Sigmoid colon (tissue), 4 donors: ENCODE measurements at regions not wholly inside any gene's neighbourhood (a gene's known extent, or its start where the extent isn't known, plus 50 kb on each side); places are given as distances from the start of the nearest gene placed in this dataset.

Experiments
- EP300 ChIP-seq, 4 donors: sonication (generic); formaldehyde crosslinking; IDR thresholded peaks; one replicate each; pipeline ENCODE4 v1.6.1; 2017; ENCODE audit warnings: antibody characterized with exemption in 4 of 4
- POLR2A ChIP-seq, 2 donors: fragments of 450-650 bp; IDR thresholded peaks; one replicate each; pipeline ENCODE4 v1.6.1; 2016; ENCODE audit warnings: antibody characterized with exemption in 2 of 2, mild to moderate bottlenecking in 2 of 2, moderate library complexity in 2 of 2
- TF ChIP-seq, protein P1 (sequence below), 4 experiments: fragments of 450-650 bp in 3 of 4; fragments of 200-600 bp in 1 of 4; IDR thresholded peaks; one replicate each; pipeline ENCODE4 v1.5.1; 2016 to 2019; ENCODE audit warnings: antibody characterized with exemption in 4 of 4, mild to moderate bottlenecking in 3 of 4, moderate library complexity in 2 of 4

- TF ChIP-seq, protein P1, sequence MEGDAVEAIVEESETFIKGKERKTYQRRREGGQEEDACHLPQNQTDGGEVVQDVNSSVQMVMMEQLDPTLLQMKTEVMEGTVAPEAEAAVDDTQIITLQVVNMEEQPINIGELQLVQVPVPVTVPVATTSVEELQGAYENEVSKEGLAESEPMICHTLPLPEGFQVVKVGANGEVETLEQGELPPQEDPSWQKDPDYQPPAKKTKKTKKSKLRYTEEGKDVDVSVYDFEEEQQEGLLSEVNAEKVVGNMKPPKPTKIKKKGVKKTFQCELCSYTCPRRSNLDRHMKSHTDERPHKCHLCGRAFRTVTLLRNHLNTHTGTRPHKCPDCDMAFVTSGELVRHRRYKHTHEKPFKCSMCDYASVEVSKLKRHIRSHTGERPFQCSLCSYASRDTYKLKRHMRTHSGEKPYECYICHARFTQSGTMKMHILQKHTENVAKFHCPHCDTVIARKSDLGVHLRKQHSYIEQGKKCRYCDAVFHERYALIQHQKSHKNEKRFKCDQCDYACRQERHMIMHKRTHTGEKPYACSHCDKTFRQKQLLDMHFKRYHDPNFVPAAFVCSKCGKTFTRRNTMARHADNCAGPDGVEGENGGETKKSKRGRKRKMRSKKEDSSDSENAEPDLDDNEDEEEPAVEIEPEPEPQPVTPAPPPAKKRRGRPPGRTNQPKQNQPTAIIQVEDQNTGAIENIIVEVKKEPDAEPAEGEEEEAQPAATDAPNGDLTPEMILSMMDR (IDR thresholded peaks at IDR 0.05): no peak
- TF ChIP-seq POLR2A (IDR thresholded peaks at IDR 0.05): no peak
- TF ChIP-seq EP300 (IDR thresholded peaks at IDR 0.05): no peak
Measured at GRCh38 chr14:21822109-21822508, 148.5 kb upstream of the OR4E1 start.
